ENCODE measurements at regions not wholly inside any gene's neighbourhood (a gene's known extent, or its start where the extent isn't known, plus 50 kb on each side); places are given as distances from the start of the nearest gene placed in this dataset.
"Not testable (repeated sequence)": the region's sequence is repeated elsewhere in the genome, so short reads cannot be mapped to it uniquely, and the experiment has no call there.

DNA sequence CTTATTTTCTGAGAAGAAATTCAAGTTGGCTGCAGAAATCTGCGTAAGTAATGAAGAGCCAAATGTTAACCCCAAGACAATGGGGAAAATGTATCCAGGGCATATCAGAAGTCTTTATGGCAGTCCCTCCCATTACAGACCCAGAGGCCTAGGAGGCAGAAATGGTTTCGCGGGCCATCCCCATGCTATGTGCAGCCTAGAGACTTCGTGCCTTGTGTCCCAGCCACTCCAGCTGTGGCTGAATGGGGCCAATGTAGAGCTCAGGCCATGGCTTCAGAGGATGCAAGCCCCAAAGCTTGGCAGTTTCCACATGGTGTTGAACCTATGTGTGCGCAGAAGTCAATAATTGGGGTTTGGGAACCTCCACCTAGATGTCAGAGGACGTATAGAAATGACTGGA, 131.9 kb downstream of the GPR37 start:
- no peak for DNase-seq

DNA sequence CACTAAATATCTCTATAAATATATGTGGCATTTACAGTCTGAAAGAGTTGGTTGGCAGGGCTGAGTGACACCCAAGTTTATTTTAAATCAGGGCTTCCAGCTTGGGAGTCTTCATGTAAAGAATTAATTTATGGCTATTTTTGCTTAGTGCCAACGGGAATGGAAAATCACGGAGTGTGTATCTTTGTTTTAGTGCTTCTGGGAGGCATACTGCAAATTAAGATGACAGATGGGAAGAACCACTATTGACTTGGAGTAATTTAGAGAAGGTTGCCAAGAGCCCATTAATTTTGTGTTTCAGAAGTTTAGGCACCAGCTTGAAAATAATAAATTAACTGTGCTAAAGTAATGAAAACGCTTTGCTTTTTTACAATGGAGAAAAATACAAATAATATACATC, 135.2 kb downstream of the GPR37 start:
- DNase-seq, result peak; percentile 42

DNA sequence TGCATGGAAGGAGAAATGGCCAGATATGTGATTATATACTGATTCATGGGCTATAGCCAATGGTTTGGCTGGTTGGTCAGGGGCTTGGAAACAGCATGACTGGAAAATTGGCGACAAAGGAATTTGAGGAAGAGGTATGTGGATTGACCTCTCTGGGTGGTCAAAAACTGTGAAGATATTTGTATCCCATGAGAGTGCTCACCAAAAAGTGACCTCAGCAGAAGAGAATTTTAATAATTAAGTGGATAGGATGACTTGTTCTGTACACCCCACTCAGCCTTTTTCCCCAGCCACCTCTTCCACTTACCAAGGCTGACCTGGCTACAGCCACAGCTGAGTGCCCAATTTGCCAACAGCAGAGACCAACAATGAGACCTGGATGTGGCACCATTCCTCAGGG, 146.7 kb downstream of the GPR37 start:
- no peak for DNase-seq

DNA sequence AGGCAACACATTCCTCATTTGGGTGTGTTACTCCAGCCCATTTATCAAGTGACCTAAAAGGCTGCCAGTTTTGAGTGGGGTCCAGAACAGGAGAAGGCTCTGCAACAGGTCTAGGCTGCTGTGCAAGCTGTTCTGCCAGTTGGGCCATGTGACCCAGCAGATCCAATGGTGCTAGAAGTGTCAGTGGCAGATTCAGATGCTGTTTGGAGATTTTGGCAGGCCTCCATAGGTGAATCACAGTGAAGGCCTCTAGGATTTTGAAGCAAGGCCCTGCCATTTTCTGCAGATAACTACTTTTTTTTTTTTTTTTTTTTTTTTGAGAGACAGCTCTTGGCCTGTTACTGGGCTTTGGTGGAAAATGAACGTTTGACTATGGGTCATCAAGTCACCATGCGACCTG, 147.5 kb downstream of the GPR37 start:
- DNase-seq, result not testable (repeated sequence)

DNA sequence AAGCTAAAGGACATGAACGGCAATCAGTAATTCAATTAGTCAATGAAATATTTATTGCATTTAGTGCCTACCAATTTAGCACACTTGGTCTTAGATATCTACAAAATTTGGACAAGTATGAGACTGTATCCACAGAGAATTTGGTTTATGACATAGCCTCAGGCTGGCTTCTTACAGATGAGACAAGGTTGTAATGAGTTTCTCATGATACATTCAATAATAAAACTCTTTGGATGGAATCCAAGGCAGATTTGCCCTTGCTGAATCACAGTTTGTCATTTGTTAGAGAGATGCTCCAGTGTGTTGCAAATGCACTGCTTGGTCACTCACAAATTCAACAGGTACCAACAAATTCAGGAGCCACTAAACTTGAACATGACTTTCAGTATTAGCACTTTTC, 162.5 kb downstream of the GPR37 start:
- DNase-seq, result no peak

DNA sequence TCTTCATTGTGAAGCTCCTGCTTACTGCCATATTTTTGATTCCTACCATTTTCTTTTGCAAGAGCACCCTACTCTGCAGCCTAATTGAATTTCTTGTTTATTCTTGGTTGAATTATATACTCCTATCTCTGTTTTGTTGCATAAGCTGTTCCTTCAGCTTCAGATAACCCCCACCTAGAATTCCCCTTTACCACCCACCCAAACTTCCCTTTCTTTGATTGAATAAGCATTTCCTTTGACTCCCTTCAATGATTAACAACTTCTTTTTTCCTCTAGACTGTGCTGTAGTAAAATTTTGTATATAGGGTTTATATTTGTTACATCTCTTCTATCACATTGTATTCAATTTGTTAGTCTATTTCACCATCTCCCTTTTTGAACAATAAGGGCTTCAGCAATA, 168.1 kb downstream of the GPR37 start:
- DNase-seq, result no peak

DNA sequence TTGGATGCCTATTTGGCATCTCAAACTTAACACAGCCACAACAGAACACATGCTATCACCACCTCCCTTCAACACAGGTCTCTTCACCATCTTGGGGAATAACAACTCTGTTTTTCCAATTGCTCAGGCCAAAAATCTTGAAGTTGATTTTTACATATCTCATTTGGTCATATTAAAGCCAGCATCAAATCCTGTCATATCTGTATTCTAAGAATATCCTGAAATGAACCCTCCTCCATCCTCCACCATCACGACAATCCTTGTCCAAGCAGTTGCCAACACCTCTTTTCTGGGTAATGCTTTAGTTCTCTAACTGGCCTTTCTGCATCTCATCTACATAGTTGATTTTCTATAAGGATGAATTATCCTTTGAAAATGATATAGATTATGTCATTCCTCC, 168.7 kb downstream of the GPR37 start:
- DNase-seq, result no peak

DNA sequence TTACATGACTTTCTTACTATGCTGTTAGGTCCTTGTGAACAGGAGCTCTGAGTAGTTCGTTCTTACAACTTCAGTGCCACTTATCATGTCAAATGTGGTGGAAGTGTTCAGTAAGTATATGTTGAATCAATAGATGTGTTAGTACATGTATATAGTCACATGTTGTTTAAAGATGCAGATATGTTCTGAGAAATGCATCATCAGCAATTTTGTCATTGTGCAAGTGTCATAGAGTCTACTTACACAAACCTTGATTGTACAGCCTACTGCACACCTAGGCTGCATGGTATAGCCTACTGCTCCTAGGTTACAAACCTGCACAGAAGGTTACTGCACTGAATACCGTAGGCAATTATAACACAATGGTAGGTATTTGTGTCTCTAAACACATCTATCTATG, 174.8 kb downstream of the GPR37 start:
- DNase-seq, result no peak

DNA sequence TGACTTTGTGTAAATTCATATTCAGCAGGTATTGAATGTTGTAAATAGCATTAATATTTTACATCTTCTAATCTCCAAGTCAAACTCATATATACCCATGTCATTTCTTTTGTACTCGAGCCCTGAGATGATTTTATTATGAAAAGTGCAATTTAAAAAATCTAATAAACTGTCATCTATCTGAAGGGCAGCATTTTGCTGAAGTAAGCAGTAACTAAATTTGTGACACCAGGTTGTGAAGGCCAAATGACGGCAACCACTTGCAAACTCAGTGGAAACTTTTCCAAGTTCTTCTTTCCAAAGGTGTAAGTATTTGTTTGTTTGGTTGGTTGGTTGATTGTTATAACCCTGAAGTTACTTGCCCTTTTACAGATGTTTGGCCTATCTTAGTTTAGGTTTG, 188.3 kb downstream of the GPR37 start:
- DNase-seq, result no peak

DNA sequence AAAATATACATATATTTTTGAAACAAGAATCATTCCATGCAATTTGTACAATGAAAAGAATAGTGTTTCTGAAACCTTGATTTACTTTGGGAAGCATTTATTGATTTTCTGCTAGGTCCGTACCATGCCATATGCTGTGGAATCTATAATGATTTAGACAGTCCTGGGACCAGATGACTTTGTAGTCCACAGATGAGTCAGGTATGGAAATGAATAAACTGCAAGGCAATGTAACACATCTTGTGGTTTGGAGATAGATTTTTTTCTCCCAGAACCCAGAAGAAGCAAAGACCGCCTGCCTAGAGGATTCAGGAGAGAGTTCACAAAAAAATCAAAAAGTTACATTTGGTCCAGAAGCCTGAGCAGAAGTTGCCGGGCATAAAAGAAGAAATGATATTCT, 190.4 kb downstream of the GPR37 start:
- no peak for DNase-seq

DNA sequence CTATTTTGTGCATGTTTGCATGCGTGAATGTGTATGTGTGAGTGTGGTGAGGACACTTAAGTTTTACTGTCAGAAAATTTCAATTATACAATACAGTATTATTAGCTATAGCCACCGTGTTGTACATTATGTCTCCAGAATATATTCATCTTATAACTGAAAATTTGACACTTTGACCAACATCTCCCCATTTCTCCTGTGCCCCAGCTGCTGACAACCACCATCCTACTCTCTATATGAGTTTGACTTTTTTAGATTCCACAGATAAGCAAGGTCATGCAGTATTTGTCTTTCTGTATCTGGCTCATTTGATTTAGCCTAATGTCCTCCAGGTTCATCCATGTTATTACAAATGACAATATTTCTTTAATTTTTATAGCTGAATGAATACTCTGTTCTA, 195.0 kb downstream of the GPR37 start:
- no peak for DNase-seq

DNA sequence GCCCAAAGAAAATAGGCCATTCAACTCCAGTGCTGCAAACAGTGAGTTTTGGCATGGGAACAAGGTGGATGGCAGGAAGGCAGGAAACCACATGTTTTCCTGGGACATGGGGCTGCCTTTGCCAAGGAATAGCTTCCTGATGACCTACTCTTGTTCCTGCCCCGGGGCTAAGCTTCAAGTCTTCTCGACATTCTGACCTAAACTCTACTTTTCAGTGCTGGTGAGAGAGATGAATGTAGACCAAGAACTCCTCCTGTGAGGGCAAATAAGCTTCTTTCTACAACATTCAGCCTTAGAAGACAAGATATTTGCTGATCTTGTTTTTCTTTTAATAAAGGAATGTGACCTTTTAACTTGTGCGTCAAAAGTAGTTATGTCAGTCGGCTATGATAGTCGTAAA, 199.0 kb downstream of the GPR37 start:
- DNase-seq, result no peak

DNA sequence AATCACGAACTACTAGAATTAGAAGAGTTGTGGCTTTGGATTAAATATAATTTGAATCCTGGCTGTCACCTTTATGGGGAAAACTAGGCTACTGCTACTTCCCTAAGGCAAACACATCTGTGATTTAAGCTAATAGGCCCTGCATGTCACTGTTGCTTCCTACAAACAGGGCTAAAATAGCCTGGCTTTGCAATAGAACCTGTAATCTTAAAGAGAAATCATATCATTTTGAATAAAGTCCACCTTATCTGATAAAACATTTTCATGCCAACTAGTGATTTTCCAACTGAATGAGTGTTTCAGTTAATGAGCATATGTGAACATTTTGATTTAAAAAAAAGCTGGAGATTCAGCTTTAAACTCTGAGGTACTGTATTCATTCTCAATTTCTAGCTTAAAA, 208.0 kb downstream of the GPR37 start:
- peak; percentile 38 for DNase-seq

DNA sequence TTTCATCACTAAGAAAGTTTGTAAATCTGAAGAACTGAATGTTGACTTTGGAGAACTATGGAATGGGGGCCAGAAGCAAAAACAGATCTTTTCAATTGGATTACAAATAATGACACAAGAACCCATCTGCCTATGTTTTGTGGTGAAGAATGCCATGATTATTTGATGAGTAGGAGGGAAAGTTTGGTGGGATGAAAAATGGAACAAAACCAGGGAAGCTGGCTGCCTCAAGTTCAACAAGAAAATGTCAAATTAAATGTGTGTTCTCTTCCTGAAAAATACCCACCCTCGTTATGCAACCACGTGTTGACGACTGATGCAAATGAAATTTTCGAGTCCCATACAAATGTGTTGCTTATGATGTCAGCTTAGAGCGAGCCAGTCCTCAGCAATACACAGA, 208.5 kb downstream of the GPR37 start:
- no peak for DNase-seq

DNA sequence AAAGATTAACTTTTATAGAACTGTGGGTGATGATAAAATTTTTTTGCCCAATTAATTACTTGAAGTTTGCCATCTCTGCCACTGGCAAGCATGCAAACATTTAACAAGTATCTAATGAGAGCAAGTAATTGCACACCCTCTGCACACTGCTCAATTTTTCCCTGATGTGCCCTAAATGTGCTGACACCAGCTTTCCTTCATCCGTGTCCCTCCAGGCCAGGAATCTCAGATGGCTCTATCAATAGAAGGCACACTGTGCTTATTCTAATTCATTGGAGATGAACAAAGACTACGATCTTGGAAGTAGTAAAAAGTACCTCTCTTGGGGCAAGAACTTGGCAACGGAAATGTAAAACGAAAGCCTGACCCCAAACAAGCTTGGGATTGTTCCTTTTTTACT, 212.1 kb downstream of the GPR37 start:
- no peak for DNase-seq

DNA sequence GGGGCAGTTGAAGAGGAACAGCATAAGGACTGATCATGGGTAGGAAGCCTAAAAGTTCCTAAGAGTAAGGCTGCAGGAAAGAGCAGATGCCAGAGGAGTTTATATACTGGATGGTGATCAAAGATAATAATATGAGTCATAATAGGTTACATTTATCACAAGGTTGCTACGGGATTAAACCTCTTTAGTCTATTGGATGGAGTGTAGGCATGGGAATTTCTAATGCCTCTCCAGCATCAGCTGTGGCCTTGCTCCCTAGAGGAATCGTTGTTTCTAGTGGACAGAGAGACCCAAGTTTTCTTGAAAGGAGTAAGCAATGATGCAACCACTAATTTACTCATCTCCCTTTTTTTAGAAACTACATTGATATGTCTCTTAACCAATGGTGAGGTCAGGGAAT, 213.4 kb downstream of the GPR37 start:
- DNase-seq, result no peak

DNA sequence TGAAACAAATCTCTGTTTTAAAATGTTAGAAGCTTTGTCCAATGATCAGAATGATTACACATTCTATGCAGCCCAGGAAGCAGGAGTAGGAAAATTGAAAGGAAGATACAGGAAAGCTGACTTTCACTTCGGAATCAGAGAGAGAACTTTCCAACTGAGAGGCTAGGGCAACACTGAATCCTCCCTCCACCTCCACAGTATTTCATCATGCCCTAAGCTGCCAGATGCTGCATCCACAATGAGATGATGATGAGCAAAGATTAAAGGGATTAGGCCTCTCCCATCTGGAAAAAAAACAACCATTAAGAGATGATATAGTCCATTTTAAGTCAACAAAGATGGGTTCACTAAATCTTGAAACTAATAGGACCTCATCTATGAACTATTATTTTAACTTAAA, 215.6 kb downstream of the GPR37 start:
- peak; percentile 23 for DNase-seq

DNA sequence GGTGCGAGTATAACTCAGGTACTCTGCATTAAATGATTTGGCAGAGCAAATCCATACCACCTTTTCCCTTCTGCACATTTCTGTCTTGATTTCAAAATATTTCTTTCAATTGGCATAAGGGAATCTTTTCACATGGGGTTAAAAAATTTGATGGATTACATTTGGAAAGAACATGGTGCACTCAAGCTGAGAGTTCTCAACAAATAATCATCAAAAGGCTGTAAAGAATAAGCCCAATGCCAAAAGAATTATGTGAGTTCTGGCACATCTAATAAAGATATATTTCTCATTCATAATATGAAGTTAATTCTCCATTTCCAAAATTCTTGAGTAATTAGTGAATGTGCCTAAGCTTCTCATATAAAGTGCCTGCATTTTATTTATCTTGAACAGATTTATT, 223.1 kb downstream of the GPR37 start:
- DNase-seq, result no peak

DNA sequence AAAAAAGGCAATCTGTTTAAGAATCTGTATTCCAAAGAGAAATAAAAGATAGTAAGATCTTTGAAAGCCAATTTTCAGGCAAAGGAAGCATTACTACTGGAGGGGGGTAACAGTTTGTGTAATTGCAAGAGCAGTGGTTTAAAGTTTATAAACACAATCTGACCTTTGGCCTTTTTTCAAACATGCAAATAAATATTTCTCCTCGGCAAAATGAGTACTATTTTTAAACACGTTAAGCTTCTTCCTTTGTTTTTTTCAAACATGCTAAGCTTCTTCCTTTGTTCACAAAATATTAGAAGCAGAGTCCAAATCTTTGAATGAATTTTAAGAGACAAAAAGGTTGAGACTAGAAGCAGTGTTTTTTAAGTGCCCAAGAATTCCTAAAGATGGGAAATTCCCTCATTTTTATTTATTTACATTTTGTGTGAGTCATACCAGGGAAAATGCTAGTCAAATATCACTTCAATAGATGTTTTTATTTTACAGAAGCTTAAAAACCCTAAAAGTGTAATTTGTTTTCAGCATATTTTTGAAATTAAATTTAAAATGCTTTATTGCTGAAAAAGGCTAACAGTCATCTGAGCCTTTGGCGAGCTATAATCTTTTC, 229.3 kb downstream of the GPR37 start:
- no peak for DNase-seq

DNA sequence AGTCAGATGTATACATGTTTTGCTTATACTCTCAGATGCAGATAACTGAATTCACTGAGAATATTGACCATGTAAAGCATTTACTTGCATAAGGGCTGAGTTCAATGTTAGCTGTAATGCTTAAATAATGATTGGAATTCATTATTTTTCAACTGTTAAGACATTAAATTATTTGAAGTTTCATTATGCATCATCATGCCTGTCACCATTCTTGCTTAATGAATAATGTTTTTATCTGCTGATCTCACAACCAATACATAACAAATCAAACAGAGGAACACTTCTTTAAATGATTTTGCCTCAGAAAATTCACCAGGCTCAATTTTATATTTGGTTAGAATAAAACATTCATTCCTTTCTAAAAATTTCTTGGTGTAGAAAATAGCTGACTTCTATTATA, 233.4 kb downstream of the GPR37 start:
- no peak for DNase-seq

DNA sequence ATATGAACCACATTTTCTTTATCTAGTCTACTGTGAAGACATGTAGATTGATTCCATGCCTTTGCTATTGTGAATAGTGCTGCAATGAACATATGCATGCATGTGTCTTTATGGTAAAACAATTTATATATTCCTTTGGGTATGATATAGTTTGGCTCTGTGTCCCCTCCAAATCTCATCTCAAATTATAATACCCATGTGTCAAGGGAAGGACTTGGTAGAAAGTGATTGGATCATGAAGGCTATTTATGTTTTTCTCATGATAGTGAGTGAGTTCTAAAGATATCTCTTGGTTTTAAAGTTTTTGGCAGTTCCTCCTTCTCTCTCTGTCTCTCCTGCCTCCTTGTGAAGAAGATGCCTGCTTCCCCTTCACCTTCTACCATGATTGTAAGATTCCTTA, 248.7 kb downstream of the GPR37 start:
- no peak for DNase-seq

DNA sequence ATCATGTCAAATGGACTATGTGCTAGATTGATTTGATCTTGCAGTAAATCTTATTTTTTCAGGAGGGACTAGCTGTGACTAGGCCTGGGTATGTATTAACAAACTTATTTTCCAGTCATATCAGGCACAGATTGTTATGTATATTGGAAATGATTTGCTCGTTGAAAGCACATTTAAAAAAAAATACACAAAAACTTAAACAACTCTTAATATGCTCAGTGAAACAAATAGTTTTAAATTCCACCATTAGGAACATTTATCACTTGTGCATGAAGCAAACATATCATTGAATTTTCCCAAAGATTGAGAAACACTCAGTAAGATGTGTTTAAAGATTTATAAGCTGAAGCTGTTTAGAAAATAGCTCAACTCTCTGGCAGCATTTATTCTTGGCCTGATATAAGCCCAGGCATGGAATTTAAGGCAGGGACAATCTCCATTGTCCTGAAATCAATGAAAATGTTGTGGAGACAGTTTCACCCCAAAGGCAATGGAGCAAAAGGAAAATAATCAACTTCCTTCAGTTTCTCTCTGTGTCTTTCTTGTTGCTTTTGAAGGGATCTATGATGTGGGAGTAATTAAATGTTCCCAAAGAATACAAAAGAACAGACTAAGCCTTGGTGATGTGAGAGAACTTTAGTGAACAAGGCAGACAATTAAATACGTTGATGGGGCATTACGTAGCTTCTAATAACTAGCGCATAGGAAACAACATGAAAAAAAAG, 250.3 kb downstream of the GPR37 start:
- no peak for DNase-seq

DNA sequence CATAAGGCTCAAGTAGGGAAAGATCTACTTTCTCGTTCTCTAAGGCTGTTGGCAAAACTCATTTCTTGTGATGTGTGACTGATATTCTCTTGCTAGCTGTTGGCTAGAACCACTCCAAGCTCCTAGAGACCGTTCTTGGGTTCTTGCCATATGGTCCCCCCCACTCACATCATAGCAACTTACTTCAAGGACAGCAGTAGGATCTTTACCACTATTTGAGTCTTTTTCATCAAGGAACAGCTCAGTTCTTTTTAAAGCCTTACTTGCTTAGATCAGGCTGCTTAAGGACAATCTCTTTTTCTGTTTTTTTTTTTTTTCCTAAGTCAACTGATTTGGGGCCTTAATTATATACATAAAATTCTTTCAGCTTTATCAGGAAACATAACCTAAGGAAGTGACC, 251.1 kb downstream of the GPR37 start:
- DNase-seq, result no peak

DNA sequence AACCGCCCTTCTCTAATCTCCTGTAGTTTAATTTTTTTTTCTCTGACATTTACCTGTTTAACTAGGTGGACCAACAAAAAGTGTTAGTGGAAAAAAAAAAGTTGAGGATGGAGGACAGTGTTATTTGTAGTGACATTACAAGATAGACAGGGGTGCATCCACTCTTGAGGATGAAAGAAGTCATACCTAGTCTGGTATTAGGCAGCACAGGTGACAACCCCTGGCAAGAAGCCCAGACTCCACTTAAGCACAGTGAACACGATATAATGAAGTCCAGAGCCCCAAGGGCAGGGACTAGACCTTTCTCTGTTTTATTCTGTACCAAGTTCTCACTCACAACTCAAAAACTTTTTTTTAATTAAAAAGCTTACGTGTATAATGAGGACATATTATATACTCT, 268.4 kb downstream of the GPR37 start:
- no peak for DNase-seq

DNA sequence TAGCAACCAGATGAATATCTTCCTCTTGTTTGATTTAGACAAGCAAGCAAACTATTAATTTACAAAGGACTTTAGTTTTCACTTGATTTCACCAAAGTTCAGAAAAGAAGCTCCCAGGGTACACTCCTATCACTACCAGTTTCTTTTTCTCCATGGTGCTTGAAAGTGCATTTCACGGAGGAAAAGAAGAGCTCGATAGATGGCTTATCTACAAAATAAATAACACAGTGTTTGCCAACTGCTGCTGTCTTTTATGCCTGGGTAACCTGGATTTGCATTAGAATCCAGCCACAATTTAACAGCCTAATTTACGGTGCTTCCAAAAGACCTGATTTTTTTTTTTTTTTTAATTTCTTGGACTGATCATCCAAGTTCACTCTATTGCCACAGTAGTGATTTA, 275.7 kb downstream of the GPR37 start:
- DNase-seq, result no peak

All from NCI-H1694 treated with DMSO at 0.1 percent for 48 hours (cell line).